Activated T-helper 1 cell treated with Interleukin-2 at 50 U/mL for 16 hours (primary cell): ENCODE measurements at regions not wholly inside any gene's neighbourhood (a gene's known extent, or its start where the extent isn't known, plus 50 kb on each side); places are given as distances from the start of the nearest gene placed in this dataset.

ENCODE experiments used
- DNase-seq: peaks from one replicate; pipeline ENCODE4 v3.0.0-alpha.2; 2020; ENCODE audit warnings: low read depth

DNA sequence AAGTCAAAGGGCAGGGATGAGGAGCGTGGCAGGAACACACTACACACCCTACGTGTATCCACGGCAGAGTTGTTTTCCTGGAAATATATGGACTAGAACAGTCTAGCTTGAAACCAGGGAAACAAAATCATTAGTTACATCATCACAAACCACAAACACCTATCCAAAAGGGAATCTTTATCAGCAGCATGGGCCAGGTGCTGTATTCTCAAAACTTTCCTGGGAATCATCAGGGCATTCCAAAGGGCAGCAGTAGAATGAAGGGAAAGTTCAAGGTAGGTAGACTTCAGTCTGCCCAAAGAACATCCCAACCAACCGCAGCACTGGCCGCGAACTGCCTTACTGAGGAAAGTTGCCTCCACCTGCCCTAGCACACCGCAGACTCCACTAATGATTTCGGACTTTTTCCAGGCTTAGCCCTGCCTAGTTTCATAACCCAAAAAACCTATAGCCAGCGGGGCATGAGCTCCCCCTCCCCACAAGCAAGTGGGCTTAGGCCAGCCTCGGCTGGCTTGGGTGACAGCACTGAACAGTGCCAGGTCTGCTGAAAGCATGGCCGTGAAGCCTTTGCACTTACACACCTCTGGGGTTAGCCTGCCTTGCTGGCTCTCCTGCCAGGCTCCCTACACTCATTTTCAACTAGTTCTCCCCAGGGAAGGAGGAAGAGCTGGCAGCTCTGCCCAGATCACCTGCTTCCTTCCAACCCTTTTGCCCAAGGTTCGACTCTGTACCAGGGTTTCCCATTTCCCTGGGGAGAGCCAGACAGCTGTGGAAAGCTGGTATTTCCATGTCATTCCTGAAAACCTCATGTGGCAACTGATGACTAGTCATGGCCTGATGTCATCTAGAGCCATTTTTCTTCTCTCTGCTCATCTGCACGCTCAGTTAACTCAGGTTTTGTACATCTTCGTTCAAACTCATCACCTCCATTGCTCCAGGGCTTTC is 77.3 kb upstream of the UBAC2 start:
- no peak for DNase-seq

DNA sequence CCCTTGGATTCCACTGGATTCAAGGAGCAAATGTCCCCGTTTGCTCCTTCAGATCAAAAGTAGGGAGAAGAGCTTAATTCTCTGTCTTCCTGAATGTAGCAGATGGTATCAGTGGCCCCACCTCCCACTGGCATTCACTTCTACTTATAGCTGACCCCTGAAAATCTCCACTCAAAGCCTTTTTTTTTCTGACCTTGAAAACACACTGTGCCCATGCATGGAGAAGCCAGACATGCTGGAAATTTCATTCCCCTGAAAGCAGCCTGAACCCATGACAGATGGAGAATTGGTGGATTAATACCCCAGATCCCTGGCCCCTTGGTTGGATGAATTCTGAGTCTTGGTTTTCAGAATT is 76.6 kb upstream of the UBAC2 start:
- DNase-seq = no peak

DNA sequence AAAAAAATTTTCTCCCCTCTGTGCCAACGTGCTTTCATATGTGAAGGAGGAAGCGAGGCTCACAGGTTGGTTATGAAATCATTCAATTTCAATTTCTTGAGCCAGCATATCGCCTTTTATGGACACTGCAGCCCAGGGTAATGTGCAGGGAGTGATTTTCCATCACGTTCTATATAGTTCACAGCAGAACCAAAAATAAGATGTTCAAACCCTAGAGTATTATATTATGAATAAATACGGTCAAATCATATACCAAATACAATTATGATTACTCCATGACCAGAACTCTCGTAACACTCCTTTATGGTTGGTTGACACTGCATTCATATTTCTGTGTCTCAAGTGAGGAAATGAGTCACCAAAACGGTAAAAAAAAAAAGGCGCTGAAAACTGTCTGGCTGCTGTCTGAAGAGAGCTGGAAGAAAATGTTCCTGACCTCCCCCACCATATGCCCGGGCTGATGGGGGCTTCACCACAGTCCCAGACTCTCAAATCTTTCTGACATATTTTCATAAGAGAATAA is 75.8 kb upstream of the UBAC2 start:
- no peak for DNase-seq

DNA sequence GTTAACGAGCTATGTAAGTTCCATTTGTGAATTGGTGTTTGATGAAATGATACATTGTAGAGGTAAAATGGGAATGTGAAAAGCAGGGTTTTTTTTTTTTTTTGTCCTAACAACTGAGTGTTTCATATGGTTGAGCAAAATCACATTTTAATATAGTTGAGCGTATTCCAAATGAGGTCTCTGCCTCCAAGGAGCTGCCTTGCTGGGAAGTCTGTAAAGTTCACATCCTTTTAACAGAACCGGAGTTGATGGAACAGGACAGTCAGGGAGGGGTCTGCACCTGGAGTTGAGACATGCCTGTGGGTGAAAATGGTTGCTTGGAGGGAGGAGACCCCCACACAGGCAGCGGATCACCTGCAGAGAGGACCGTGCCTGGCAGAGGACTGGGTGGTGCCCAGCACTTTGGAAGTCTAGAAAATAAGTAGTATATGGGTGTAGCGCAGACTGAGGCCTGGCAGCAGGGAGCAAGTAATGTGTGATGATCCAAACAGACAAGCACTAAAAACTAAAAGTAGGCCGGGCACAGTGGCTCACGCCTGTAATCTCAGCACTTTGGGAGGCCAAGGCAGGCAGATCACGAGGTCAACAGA is 75.2 kb upstream of the UBAC2 start:
- no peak for DNase-seq

DNA sequence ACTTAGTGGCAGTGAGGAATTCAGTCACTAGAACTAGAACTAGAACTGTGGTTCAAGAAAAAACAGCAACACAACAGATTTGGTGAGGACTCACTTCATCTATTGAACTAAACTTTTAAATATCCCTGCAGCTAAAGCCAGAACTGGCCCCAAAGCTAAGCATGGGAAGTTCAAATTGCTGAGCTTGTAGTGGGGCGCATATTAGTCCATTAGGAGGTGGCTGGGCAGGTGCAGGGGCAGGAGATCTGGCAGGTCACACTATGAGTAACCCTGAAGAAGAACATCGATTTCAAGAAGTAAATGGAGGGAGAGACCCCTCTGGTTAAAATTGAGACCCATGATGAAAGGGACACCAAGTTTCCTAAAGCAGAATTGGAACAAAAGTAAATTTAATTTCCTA is 73.8 kb upstream of the UBAC2 start:
- DNase-seq = no peak

DNA sequence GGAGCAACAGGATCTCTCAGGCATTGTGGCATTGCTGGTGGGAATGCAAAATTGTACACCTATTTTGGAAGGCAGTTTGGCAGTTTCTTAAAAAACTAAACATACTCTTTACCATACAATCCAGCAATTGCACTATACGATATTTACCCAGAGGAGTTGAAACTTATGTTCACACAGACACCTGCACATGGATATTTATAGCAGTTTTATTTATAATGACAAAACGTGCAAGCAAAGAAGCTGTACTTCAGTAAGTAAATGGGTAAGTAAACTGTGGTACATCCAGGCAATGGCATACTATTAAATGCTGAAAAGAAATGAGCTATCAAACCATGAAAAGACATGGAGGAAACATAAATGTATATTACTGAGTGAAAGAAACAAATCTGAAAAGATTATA is 71.6 kb upstream of the UBAC2 start:
- no peak for DNase-seq

DNA sequence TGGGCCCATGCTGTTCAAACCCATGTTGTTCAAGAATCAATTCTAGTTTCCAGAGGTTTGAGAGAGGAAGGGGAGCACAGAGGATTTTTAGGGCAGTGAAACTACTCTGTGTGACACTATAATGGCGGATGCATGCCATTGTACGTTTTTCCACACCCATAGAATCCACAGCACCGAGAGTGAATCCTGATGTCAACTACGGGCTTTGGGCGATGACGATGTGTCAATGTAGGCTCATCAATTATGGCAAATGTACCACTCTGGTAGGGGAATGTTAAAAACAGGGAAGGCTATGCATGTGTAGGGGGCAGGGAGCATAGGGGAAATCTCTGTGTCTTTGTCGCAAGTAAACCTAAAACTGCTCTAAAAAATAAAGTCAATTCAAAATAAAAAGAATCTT is 70.7 kb upstream of the UBAC2 start:
- DNase-seq = no peak

DNA sequence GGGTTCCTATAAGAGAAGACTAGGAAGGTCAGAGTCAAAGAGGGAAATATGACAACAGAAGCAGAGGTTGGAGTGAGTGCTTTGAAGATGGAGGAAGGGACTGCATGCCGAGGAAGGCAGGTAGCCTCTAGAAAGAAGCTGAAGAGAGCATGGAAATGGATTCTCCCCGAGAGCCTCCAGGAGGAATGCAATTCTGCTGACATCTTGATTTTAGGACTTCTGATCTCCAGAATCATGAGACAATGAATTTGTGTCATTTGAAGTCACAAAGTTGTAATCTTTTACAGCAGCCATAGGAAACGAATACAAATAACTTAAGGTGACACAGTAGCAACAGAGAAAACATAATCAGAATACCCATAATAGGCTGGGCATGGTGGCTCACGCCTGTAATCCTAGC is 69.2 kb upstream of the UBAC2 start:
- DNase-seq = no peak

DNA sequence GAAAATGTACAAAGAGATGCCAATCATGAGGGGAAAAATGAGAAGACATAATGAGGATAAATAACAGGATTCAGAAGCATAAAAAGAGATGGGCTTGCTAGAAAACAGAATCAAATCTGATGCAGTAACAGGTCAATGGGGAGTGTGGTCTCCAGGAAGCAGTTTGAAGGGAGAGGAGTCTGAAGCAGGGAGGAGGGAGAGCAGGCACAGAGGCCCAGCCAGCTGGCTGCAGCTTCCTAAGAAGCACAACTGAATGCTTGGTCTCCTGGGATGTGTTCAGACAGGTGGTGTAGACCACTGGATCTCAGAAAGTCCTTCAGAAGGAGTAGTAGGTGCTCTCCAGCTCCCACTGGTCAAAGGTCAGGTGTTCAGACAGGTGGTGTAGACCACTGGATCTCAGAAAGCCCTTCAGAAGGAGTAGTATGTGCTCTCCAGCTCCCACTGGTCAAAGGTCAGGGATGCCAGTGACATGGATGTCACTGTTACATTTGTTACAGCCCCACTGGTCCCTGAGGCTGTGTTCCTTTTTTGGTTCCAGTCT is 68.3 kb upstream of the UBAC2 start:
- DNase-seq = no peak

DNA sequence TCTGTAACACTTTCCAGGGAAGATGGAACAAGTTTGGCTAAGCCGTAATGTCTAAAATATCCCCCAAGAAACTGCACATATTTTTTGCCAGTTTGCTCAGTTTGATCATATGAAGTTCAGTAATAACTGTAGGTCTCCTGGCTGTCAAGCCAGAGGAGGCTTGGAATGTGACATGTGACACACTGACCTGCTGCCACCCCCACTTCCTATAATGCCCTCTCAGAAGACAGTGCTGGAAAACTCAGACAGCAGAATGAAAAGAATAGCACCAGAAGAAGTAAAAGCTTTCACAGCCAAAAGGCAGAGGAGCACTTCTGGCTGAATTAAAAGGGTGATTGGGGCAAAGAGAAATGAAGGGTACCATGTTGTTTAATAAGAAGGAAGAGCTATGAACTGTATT is 67.4 kb upstream of the UBAC2 start:
- DNase-seq = no peak

DNA sequence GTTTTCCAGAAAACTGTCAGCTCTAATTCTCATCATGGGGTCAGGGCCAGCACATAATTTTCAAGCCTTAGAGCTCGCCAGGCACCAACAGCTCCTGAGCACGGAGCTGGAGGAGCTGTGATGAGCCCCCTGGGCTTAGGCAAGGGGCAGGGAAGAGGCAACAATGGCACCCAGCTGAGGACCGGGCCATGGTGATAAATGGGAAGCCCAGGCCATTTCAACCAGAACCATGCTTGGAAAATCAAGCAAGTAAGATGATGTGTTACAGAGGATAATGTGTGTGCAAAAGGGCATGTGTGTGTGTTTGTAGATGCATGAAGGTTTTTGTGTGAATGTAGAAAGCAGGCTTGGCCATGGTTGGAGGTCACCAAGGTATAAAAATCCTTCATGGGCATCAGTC is 66.8 kb upstream of the UBAC2 start:
- no peak for DNase-seq

DNA sequence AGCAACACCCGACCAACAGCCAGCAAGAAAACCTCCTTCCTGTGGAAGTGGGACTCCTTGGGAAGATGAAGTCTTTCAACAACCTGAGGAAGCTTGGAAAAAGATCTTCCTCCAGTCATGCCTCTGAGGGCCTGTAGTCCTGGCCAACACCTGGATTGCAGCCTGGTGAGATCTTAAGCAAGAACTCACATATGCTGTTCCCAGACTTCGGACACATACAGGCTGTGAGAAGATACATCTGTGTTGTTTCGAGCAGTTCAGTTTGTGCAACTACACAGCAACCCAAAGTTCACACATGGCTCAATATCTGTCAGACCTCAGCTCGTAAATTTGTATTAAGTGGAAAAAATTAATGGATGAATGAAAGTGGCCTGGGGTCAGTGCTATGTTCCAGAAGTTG is 65.1 kb upstream of the UBAC2 start:
- no peak for DNase-seq

DNA sequence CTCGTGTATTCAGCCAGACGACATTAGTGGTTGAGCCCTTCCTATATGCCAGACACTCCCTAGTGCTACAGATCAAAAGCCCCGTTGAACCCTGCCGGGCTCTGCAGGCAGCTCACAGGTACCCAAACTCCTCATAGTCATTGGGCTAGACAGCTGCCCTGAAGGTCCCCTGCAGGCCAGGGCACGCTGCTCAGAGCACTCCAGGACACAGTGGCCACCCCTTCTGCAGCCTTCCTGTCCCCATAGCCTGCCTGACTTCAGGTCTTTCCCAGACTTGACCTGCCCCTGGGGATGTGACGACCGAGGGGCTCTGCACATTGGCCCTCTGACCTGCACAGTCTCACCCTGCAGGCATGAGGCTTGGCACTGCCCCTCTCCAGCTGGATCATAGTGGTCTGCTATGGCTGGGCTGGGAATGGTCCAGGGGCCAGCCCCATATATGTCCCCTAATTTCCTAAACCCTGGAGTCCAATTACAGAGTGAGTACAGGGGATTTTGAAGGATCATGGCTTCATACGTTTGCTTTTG is 64.2 kb upstream of the UBAC2 start:
- no peak for DNase-seq

DNA sequence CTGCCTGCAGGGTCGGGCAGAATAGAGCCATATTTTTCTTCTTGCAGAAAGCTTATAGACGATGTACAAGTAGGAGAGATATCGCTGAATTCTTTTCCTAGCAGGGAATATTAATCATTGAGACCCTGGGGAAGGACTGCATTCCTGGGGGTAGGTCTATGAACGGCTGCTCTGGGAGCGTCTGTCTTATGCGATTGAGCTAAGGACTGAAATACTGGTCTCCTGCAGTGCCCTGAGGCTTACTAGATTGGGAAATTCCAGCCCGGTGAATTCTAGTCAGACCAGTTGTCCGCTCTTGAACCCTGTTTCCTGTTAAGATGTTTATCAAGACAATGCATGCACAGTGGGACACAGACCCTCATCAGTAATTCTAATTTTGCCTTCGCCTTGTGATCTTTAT is 59.8 kb upstream of the UBAC2 start:
- DNase-seq = no peak

DNA sequence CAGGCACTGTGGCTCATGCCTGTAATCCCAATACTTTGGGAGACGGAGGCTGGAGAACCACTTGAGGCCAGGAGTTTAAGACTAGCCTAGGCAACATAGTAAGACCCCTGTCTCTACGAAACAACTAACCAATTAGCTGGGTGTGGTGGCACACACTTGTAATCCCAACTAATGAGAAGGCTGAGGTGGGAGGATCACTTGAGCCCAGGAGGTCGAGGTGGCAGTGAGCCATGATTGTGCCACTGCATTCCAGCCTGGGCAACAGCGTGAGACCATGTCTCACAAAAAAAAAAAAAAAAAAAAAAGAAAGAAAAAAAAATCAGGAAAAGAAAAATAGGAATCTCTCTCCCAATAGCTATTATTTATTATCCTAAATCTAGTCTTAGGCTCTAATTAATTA is 56.8 kb upstream of the UBAC2 start:
- DNase-seq = no peak

DNA sequence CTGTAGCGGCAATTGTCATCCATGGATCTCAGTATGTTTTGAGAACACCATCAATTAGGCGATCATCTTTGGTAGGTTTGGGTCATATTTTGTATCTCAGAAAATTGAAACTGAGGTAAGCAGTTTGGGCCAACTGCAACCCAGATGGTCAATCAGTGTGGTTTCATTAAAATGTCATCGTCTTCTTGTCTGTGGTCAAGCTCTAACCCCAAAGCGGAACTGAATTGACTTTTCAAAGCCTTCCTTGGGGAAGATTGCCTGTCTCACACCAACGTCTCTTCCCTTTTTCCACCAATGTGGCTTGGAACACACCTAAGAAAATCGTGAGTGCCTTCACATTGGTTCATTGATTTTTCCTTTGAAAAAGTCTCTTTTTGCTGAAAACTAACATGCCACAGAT is 56.3 kb upstream of the UBAC2 start:
- DNase-seq = no peak

DNA sequence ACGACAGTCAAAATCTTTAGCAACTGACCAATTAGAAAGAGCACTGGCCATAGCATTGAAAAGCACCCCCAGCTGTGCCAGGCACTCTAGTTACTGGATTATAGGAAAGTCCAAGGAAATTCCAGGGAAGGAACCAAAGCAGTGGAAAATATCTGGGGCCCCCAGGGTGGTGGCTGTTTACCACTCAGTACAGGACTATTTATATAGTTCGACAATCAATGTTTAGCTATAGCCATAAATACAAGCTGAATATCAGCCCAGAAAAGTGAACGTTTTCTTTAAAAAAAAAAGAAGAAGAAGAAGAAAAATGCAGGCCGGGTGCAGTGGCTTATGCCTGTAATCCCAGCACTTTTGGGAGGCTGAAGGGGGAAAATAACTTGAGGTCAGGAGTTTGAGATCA is 55.2 kb upstream of the UBAC2 start:
- no peak for DNase-seq

DNA sequence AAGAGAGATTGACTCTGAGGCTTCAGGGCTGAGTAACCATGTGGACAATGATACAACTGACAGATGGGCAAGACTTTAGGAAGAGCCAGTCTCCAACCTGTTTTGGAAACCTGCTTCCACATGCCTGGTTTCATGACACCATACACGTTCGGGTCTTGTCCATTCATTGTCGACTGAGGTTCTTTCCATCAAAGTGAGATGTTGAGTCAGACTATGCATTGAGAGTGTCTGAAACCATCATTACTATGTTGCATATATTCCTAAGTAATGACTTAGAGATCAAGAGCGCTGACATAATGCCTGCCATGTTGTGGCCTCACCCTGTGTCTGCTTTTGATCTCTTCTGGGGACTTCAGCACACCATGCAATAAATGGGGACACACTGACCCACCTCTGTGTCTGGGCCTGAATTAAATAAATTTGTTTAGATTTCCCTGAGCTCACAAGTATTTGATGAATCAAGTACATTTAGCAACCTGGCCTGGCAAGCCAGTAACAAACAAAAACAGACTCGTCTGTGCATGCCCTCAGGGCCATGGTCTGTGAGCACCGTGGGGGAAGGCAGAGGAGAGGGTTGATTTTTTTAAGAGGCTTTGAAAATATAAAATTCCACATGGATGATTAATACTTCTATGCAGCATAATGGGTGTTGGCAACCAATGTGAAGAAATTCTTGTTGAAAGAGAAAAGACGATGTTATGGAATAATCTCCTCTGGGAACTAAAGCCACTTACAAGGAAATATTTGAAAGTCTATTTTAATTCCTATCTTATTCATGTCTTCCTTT is 49.9 kb upstream of the UBAC2 start:
- DNase-seq = no peak
